Muscle of leg (tissue), 3 donors: ENCODE measurements at regions not wholly inside any gene's neighbourhood (a gene's known extent, or its start where the extent isn't known, plus 50 kb on each side); places are given as distances from the start of the nearest gene placed in this dataset.
"Not testable (repeated sequence)": the region's sequence is repeated elsewhere in the genome, so short reads cannot be mapped to it uniquely, and the experiment has no call there.

Source experiments
- DNase-seq: peaks from one replicate; pipeline ENCODE4 v3.0.0; 2013
- H3K27ac ChIP-seq: one replicate; pipeline ENCODE4 v1.5.1; 2013; ENCODE audit warnings: mild to moderate bottlenecking, low read length, control low read depth
- H3K27me3 ChIP-seq: one replicate; pipeline ENCODE4 v1.6.1; 2013; ENCODE audit warnings: low read length; ENCODE audit not compliant: control insufficient read depth, insufficient read depth
- H3K36me3 ChIP-seq: one replicate; pipeline ENCODE4 v1.6.1; 2013; ENCODE audit warnings: low read length; ENCODE audit not compliant: control insufficient read depth, insufficient read depth
- H3K4me1 ChIP-seq: one replicate; pipeline ENCODE4 v1.6.1; 2013; ENCODE audit warnings: low read length; ENCODE audit not compliant: control insufficient read depth, insufficient read depth
- H3K4me3 ChIP-seq: one replicate; pipeline ENCODE4 v1.5.1; 2013; ENCODE audit warnings: low read length, control low read depth
- H3K9me3 ChIP-seq: replicated peaks from 2 replicates; pipeline ENCODE4 v1.6.1; 2013; ENCODE audit warnings: low read depth, low read length; ENCODE audit not compliant: control insufficient read depth
- WGBS: methylation state at CpG from one replicate; pipeline ENCODE4 v1.1.5; 2013; ENCODE audit warnings: missing lambda C conversion rate; ENCODE audit not compliant: insufficient coverage; 5-methylcytosine and 5-hydroxymethylcytosine counted together

DNA sequence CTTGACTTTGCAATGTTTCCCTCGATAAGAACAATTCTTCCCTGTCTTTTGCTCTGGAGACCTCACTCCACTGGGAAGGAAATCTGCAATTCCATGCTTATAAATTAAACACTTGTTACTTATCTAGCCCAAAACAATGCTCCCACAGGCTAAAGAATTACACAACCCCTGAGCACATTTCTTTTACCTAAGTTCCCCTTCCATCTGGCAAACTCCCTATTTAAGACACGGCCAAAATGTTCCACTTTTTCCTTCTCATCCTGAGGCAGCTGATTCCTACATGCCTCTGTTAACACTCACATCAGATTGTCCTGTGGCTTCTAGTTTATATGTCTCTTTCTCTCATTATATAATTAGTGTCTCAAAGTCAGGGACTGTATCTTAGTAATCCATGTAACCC is 211.7 kb downstream of the COX18 start:
- 67% methylated on average over 1 of the region's 2 CpGs for WGBS
- Histone ChIP-seq H3K9me3 (no peaks in the 10 kb centered on the region), H3K36me3 (no peaks in the 10 kb centered on the region), H3K4me3 (no peak overlapping the region), H3K27me3 (no peaks in the 10 kb centered on the region), H3K27ac (no peak overlapping the region), H3K4me1 (no peaks in the 10 kb centered on the region)
- peak; percentile 1 for DNase-seq

DNA sequence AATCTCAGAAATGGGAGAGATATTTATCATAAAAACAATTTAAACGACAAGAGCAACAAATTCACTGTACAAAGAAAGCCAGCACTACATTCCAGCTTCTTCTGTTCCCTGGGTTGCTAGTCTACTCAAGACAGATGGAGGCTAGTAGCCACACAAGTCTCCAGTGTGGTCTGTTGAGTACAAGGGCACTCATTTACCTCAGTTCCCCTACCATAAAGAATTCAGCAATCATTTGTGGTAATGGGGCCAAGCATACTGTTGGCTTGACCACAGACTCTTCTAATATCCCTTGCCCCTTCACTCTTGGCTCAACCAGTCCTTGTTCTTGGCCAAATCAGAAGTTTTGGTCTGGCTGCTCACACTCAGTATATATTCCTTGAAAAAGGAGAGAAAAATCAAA is 212.3 kb downstream of the COX18 start:
- H3K27me3 ChIP-seq: no peaks in the 10 kb centered on the region
- WGBS: no CpG with 5 or more reads among the region's 1 CpG
- no peak overlapping the region for H3K4me3 ChIP-seq
- H3K36me3 ChIP-seq: no peaks in the 10 kb centered on the region
- no peak overlapping the region for H3K27ac ChIP-seq
- H3K9me3 ChIP-seq: no peaks in the 10 kb centered on the region
- no peak for DNase-seq
- H3K4me1 ChIP-seq: no peaks in the 10 kb centered on the region

DNA sequence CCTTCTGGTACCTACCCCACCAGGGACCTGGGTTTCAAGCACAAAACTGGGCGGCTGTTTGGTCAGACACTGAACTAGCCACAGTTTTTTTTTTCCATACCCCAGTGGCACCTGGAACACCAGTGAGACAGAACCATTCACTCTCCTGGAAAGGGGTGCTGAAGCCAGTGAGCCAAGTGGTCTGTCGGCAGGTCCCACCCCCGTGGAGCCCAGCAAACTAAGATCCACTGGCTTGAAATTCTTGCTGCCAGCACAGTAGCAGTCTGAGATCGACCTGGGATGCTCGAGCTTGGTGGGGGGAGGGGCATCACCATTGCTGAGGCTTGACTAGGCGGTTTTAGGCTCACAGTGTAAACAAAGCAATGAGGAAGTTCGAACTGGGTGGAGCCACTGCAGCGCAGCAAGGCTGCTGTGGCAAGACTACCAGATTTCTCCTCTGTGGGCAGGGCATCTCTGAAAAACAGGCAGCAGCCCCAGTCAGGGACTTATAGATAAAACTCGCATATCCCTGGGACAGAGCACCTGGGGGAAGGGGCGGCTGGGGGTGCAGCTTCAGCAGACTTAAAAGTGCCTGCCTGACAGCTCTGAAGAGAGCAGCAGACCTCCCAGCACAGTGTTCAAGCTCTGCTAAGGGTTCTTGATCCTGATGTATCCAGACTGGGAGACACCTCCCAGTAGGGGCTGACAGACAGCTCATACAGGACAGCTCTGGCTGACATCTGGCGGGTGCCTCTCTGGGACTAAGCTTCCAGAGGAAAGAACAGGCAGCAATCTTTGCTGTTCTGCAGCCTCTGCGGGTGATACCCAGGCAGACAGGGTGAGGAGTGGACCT is 223.0 kb downstream of the COX18 start:
- Histone ChIP-seq H3K27ac (no peak overlapping the region), H3K4me3 (no peak overlapping the region), H3K9me3 (peaks cover 3% of the 10 kb centered on the region), H3K4me1 (no peaks in the 10 kb centered on the region), H3K27me3 (no peaks in the 10 kb centered on the region), H3K36me3 (no peaks in the 10 kb centered on the region)
- 67% methylated on average over 11 of the region's 12 CpGs for WGBS
- no peak for DNase-seq

DNA sequence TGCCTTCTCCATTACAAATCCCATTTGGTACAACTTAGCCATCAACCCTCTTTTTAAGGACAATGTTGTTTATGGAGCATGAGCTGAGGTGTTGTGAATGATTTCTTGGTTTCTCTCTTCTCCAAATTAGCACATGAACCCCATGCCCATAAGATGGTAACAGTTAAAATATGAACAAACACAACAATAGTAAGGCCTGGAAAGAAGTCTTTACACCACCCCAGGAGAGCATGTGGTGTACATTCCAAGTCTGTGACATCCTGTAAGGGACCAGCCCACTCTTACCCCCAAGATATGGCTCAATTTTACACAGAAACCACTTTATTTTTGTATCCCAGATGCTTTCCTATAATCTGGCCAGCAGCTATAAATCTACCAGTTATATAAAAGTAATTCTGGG is 226.1 kb downstream of the COX18 start:
- DNase-seq: no peak
- Histone ChIP-seq H3K9me3 (peaks cover 3% of the 10 kb centered on the region), H3K4me3 (no peak overlapping the region), H3K4me1 (no peaks in the 10 kb centered on the region), H3K27me3 (no peaks in the 10 kb centered on the region), H3K27ac (no peak overlapping the region), H3K36me3 (no peaks in the 10 kb centered on the region)

- peak; percentile 8 for DNase-seq
- H3K4me3 ChIP-seq: no peak overlapping the region
- peaks cover 3% of the 10 kb centered on the region for H3K9me3 ChIP-seq
- no peaks in the 10 kb centered on the region for H3K36me3 ChIP-seq
- H3K4me1 ChIP-seq: no peaks in the 10 kb centered on the region
- H3K27me3 ChIP-seq: no peaks in the 10 kb centered on the region
- H3K27ac ChIP-seq: no peak overlapping the region
Measured at GRCh38 chr4:72842323-72842722, 227.2 kb downstream of the COX18 start.

GRCh38 chr4:72840166-72840565 is 229.3 kb downstream of the COX18 start:
- not testable (repeated sequence) for H3K36me3 ChIP-seq, H3K27me3 ChIP-seq, H3K27ac ChIP-seq, H3K9me3 ChIP-seq, H3K4me1 ChIP-seq, H3K4me3 ChIP-seq, DNase-seq
- no CpG with 5 or more reads among the region's 1 CpG for WGBS

DNA sequence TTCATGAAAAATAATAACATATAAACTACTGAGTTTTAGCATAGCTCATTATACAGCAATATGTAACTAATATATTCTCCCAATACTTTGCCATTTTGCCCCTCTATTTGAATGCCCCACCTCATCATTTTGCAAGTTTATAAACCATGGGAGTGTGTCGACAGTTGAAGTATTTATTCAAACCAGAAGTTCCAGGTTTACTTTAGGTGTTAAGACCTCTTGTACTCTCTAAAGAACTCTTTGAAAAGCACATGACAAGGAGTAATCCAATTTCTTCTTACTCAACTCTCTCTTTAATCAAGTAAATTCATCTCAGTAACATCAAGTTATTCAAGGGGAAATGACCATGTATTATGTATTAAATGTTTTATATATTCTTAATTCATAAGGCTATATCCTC is 240.7 kb downstream of the COX18 start:
- Histone ChIP-seq H3K9me3 (peaks cover 2% of the 10 kb centered on the region), H3K4me3 (no peak overlapping the region), H3K36me3 (no peaks in the 10 kb centered on the region), H3K27me3 (no peaks in the 10 kb centered on the region), H3K4me1 (no peaks in the 10 kb centered on the region), H3K27ac (no peak overlapping the region)
- DNase-seq: no peak
- WGBS: no CpG with 5 or more reads among the region's 1 CpG

- WGBS: no CpG with 5 or more reads among the region's 1 CpG
- H3K27ac ChIP-seq: no peak overlapping the region
Measured at GRCh38 chr4:72827968-72828367, 241.5 kb downstream of the COX18 start.

GRCh38 chr4:72820107-72820506 is 249.4 kb downstream of the COX18 start:
- no peak overlapping the region for H3K4me3 ChIP-seq
- H3K4me1 ChIP-seq: no peaks in the 10 kb centered on the region
- no peaks in the 10 kb centered on the region for H3K9me3 ChIP-seq
- H3K36me3 ChIP-seq: no peaks in the 10 kb centered on the region
- H3K27ac ChIP-seq: no peak overlapping the region
- no peak for DNase-seq
- H3K27me3 ChIP-seq: no peaks in the 10 kb centered on the region

More at GRCh38 chr4:72827968-72828367, 241.5 kb downstream of the COX18 start:
- Histone ChIP-seq H3K4me1 (no peaks in the 10 kb centered on the region), H3K27me3 (no peaks in the 10 kb centered on the region), H3K4me3 (no peak overlapping the region), H3K36me3 (no peaks in the 10 kb centered on the region), H3K9me3 (peaks cover under 1% of the 10 kb centered on the region)
- DNase-seq: peak; percentile 48

- Histone ChIP-seq H3K27ac (no peak overlapping the region), H3K27me3 (no peaks in the 10 kb centered on the region), H3K9me3 (no peaks in the 10 kb centered on the region), H3K36me3 (no peaks in the 10 kb centered on the region), H3K4me1 (no peaks in the 10 kb centered on the region), H3K4me3 (no peak overlapping the region)
- WGBS: no CpG with 5 or more reads among the region's 1 CpG
- DNase-seq: no peak
Measured at GRCh38 chr4:72817012-72817411, 248.0 kb upstream of the ADAMTS3 start.

- Histone ChIP-seq H3K4me3 (no peak overlapping the region), H3K4me1 (no peaks in the 10 kb centered on the region), H3K27ac (no peak overlapping the region), H3K36me3 (no peaks in the 10 kb centered on the region), H3K9me3 (no peaks in the 10 kb centered on the region), H3K27me3 (no peaks in the 10 kb centered on the region)
- WGBS: no CpG with 5 or more reads among the region's 1 CpG
- no peak for DNase-seq
Measured at GRCh38 chr4:72814241-72814640, 245.2 kb upstream of the ADAMTS3 start.
